Neural progenitor cell (in vitro differentiated cells): ENCODE measurements at regions not wholly inside any gene's neighbourhood (a gene's known extent, or its start where the extent isn't known, plus 50 kb on each side); places are given as distances from the start of the nearest gene placed in this dataset.

Experiments
- DNase-seq: peaks from one replicate; pipeline ENCODE4 v3.0.0-alpha.2; 2016; ENCODE audit warnings: low spot score
- H2AFZ ChIP-seq: fragments of 200-600 bp; sonication (generic); replicated peaks from 2 replicates; pipeline ENCODE4 v1.6.1; 2016; ENCODE audit warnings: antibody characterized with exemption
- H3F3A ChIP-seq: fragments of 200-600 bp; sonication (generic); 2 replicates; pipeline ENCODE4 v1.6.1; 2016; ENCODE audit warnings: antibody characterized with exemption, low read depth
- H3K27ac ChIP-seq: fragments of 200-600 bp; sonication (generic); 2 replicates; pipeline ENCODE4 v1.5.1; 2016; ENCODE audit warnings: mild to moderate bottlenecking
- H3K27me3 ChIP-seq: fragments of 200-600 bp; sonication (generic); 2 replicates; pipeline ENCODE4 v1.6.1; 2016; ENCODE audit warnings: mild to moderate bottlenecking, moderate library complexity
- H3K36me3 ChIP-seq: fragments of 200-600 bp; sonication (generic); 2 replicates; pipeline ENCODE4 v1.5.1; 2016
- H3K4me1 ChIP-seq: fragments of 200-600 bp; sonication (generic); 2 replicates; pipeline ENCODE4 v1.6.1; 2016; ENCODE audit warnings: mixed run types
- H3K4me2 ChIP-seq: fragments of 200-600 bp; sonication (generic); 2 replicates; pipeline ENCODE4 v1.6.1; 2016
- H3K4me3 ChIP-seq: fragments of 200-600 bp; sonication (generic); 2 replicates; pipeline ENCODE4 v1.5.1; 2016
- H3K79me2 ChIP-seq: fragments of 200-600 bp; sonication (generic); 2 replicates; pipeline ENCODE4 v1.6.1; 2016; ENCODE audit warnings: low read depth
- H3K9ac ChIP-seq: fragments of 200-600 bp; sonication (generic); 2 replicates; pipeline ENCODE4 v1.6.1; 2016
- H3K9me3 ChIP-seq: fragments of 200-600 bp; sonication (generic); 2 replicates; pipeline ENCODE4 v1.5.1; 2016; ENCODE audit warnings: low read depth
- H4K20me1 ChIP-seq: fragments of 200-600 bp; sonication (generic); 2 replicates; pipeline ENCODE4 v1.6.1; 2016; ENCODE audit warnings: low read depth
- H3K27ac Mint-ChIP-seq: 3 replicates; pipeline ENCODE4 v1.8.0; 2021; ENCODE audit warnings: mixed read lengths
- H3K27me3 Mint-ChIP-seq: 2 replicates; pipeline ENCODE4 v1.8.0; 2022; ENCODE audit warnings: low read depth, mild to moderate bottlenecking, inconsistent platforms, moderate library complexity, mixed read lengths; ENCODE audit not compliant: insufficient read depth
- H3K36me3 Mint-ChIP-seq: 3 replicates; pipeline ENCODE4 v1.8.0; 2021; ENCODE audit warnings: mixed read lengths
- H3K4me1 Mint-ChIP-seq: 3 replicates; pipeline ENCODE4 v1.8.0; 2021; ENCODE audit warnings: mixed read lengths
- H3K4me3 Mint-ChIP-seq: 3 replicates; pipeline ENCODE4 v1.8.0; 2021; ENCODE audit warnings: mild to moderate bottlenecking, moderate library complexity, mixed read lengths
- H3K9me3 Mint-ChIP-seq: 3 replicates; pipeline ENCODE4 v1.8.0; 2020; ENCODE audit warnings: mixed read lengths
- CTCF ChIP-seq: fragments of 200-600 bp; sonication (generic); IDR thresholded peaks from 2 replicates; pipeline ENCODE4 v1.5.1; 2017; ENCODE audit warnings: antibody characterized with exemption, mild to moderate bottlenecking
- EZH2 ChIP-seq: fragments of 200-600 bp; sonication (generic); IDR thresholded peaks from 2 replicates; pipeline ENCODE4 v1.6.1; 2017; ENCODE audit warnings: antibody characterized with exemption, mild to moderate bottlenecking, moderate library complexity
- EZH2phosphoT487 ChIP-seq: fragments of 200-600 bp; sonication (generic); IDR thresholded peaks from 2 replicates; pipeline ENCODE4 v1.6.1; 2017; ENCODE audit warnings: antibody characterized with exemption

GRCh38 chr15:93520206-93520605, 431.2 kb upstream of the RGMA start:
- Mint-ChIP-seq H3K9me3 (peaks cover 3% of the 10 kb centered on the region), H3K4me1 (peaks cover 3% of the 10 kb centered on the region), H3K4me3 (no peak overlapping the region), H3K36me3 (peaks cover 3% of the 10 kb centered on the region), H3K27me3 (no peaks in the 10 kb centered on the region), H3K27ac (no peak overlapping the region)
- Histone ChIP-seq H3K27ac (no peak overlapping the region), H3K4me1 (peaks cover 5% of the 10 kb centered on the region), H4K20me1 (no peaks in the 10 kb centered on the region), H3K27me3 (no peaks in the 10 kb centered on the region), H3K4me3 (no peak overlapping the region), H3F3A (no peaks in the 10 kb centered on the region), H3K36me3 (no peaks in the 10 kb centered on the region), H2AFZ (no peak overlapping the region), H3K9me3 (no peaks in the 10 kb centered on the region), H3K9ac (no peak overlapping the region), H3K4me2 (no peak overlapping the region), H3K79me2 (no peaks in the 10 kb centered on the region)
- TF ChIP-seq EZH2phosphoT487 (no peak), EZH2 (no peak), CTCF (no peak)
- peak; percentile 52 for DNase-seq

GRCh38 chr15:93519599-93519998, 430.6 kb upstream of the RGMA start:
- no peak for TF ChIP-seq EZH2phosphoT487
- TF ChIP-seq CTCF, result no peak
- TF ChIP-seq EZH2, result no peak
- H4K20me1 ChIP-seq, result no peaks in the 10 kb centered on the region
- DNase-seq, result no peak
- Mint-ChIP-seq H3K4me3 (no peak overlapping the region), H3K4me1 (peaks cover 3% of the 10 kb centered on the region), H3K36me3 (no peaks in the 10 kb centered on the region), H3K9me3 (no peaks in the 10 kb centered on the region), H3K27ac (no peak overlapping the region), H3K27me3 (no peaks in the 10 kb centered on the region)
- H3K9ac ChIP-seq, result no peak overlapping the region
- no peak overlapping the region for H3K4me3 ChIP-seq
- H3K36me3 ChIP-seq, result no peaks in the 10 kb centered on the region
- H3K79me2 ChIP-seq, result no peaks in the 10 kb centered on the region
- H3K27me3 ChIP-seq, result no peaks in the 10 kb centered on the region
- H3F3A ChIP-seq, result no peaks in the 10 kb centered on the region
- H3K4me2 ChIP-seq, result no peak overlapping the region
- H2AFZ ChIP-seq, result no peak overlapping the region
- H3K4me1 ChIP-seq, result peaks cover 5% of the 10 kb centered on the region
- no peaks in the 10 kb centered on the region for H3K9me3 ChIP-seq
- H3K27ac ChIP-seq, result no peak overlapping the region

GRCh38 chr15:93517176-93517575, 428.2 kb upstream of the RGMA start:
- Histone ChIP-seq H3K4me3 (no peak overlapping the region), H3K4me2 (no peak overlapping the region), H3K9me3 (no peaks in the 10 kb centered on the region), H3K27me3 (no peaks in the 10 kb centered on the region), H3K36me3 (no peaks in the 10 kb centered on the region), H4K20me1 (no peaks in the 10 kb centered on the region), H2AFZ (no peak overlapping the region), H3K9ac (no peak overlapping the region), H3K79me2 (no peaks in the 10 kb centered on the region), H3F3A (no peaks in the 10 kb centered on the region), H3K27ac (no peak overlapping the region), H3K4me1 (peaks cover 14% of the 10 kb centered on the region)
- Mint-ChIP-seq H3K27me3 (no peaks in the 10 kb centered on the region), H3K4me1 (peaks cover 3% of the 10 kb centered on the region), H3K9me3 (peaks cover 3% of the 10 kb centered on the region), H3K36me3 (peaks cover 7% of the 10 kb centered on the region), H3K27ac (no peak overlapping the region), H3K4me3 (no peak overlapping the region)
- no peak for TF ChIP-seq EZH2phosphoT487
- no peak for TF ChIP-seq EZH2
- TF ChIP-seq CTCF, result no peak
- no peak for DNase-seq
